ENCODE measurements at regions not wholly inside any gene's neighbourhood (a gene's known extent, or its start where the extent isn't known, plus 50 kb on each side); places are given as distances from the start of the nearest gene placed in this dataset.
"Not testable (repeated sequence)": the region's sequence is repeated elsewhere in the genome, so short reads cannot be mapped to it uniquely, and the experiment has no call there.

GRCh38 chr6:10343320-10343719 is 71.6 kb downstream of the TFAP2A start:
- H3K4me3 ChIP-seq (ENCODE audit: low read depth, low read length), result no peak overlapping the region
- TF ChIP-seq CTCF (IDR thresholded peaks at IDR 0.05; ENCODE audit: borderline replicate concordance, insufficient read depth, low read depth, low read length), result no peak

- H3K4me3 ChIP-seq (ENCODE audit: low read depth, low read length), result no peak overlapping the region
- TF ChIP-seq CTCF (IDR thresholded peaks at IDR 0.05; ENCODE audit: borderline replicate concordance, insufficient read depth, low read depth, low read length), result no peak
These were observed 73.3 kb downstream of the TFAP2A start for GRCh38 chr6:10341605-10342004.

DNA sequence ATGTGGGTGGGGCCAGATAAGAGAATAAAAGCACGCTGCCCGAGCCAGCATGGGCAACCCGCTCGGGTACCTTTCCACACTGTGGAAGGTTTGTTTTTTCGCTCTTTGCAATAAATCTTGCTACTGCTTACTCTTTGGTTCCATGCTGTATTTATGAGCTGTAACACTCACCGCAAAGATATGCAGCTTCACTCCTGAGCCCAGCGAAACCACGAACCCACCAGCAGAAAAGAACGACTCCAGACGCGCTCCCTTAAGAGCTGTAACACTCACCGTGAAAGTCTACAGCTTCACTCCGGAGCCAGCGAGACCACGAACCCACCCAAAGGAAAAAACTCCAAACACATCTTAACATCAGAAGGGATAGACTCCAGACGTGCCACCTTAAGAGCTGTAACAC is 76.7 kb downstream of the TFAP2A start:
- H3K4me3 ChIP-seq (ENCODE audit: low read depth, low read length), result no peak overlapping the region
- TF ChIP-seq CTCF (IDR thresholded peaks at IDR 0.05; ENCODE audit: borderline replicate concordance, insufficient read depth, low read depth, low read length), result no peak

DNA sequence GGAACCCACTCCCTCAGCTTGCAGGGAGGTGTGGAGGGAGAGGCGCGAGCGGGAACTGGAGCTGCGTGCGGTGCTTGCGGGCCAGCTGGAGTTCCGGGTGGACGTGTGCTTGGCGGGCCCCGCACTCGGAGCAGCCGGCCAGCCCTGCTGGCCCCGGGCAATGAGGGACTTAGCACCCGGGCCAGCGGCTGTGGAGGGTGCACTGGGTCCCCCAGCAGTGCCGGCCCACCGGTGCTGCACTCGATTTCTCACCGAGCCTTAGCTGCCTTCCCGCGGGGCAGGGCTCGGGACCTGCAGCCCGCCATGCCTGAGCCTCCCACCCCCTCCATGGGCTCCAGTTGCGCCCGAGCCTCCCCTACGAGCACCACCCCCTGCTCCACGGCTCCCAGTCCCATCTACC is 77.5 kb downstream of the TFAP2A start:
- not testable (repeated sequence) for H3K4me3 ChIP-seq (ENCODE audit: low read depth, low read length)

DNA sequence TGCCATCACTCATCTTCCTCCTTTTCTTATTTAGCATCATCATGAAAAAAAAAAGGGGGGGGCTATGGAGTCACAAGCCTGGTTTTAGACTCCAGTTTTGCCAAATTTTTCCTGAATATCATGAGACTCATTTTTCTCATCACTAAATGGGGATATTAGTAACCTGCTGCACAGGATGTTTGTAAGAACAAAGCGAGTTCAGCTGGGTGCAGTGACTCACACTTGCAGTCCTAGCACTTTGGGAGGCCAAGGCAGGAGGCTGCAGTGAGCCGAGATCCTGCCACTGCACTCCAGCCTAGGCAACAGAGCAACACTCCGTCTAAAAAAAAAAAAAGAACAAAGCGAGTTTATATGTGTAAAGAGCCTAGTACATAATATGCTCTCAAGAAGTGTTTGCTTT is 82.8 kb downstream of the TFAP2A start:
- TF ChIP-seq CTCF (IDR thresholded peaks at IDR 0.05; ENCODE audit: borderline replicate concordance, insufficient read depth, low read depth, low read length), result no peak
- H3K4me3 ChIP-seq (ENCODE audit: low read depth, low read length), result no peak overlapping the region

DNA sequence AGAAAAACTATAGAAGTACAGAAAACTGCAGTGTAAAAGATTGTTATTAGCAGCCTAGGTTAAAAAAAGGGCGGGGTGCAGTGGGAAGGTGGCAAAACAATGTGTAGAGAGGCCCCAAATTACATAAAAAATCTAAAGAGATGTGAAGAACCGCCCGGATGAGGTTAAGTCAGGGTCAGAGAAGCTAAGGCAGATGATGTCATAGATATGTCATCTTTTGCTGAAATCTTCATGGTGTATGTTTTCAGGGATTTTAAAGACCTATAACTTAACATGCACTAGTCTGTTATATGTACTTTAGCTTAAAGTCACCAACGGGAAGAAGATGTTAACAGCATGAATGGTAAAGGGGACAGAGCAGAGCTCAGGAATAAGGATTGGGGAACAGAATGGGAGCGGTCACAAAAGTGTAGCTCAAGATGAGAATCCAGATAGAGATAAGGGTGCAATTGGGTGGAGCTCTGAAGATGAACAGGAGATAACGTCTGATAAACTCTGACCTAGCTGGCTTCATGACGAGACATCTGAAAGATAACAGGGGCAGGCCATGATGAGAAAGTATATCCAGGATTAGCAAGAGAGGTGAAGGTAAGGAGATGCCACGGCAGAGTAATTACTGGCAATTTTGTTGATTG is 83.4 kb downstream of the TFAP2A start:
- TF ChIP-seq CTCF (IDR thresholded peaks at IDR 0.05; ENCODE audit: borderline replicate concordance, insufficient read depth, low read depth, low read length), result no peak

GRCh38 chr6:10330515-10330914 is 84.4 kb downstream of the TFAP2A start:
- H3K4me3 ChIP-seq (ENCODE audit: low read depth, low read length), result no peak overlapping the region
- TF ChIP-seq CTCF (IDR thresholded peaks at IDR 0.05; ENCODE audit: borderline replicate concordance, insufficient read depth, low read depth, low read length), result no peak

More for the DNA sequence above, 83.4 kb downstream of the TFAP2A start:
- H3K4me3 ChIP-seq (ENCODE audit: low read depth, low read length), result no peak overlapping the region

GRCh38 chr6:10323018-10323417 is 91.9 kb downstream of the TFAP2A start:
- no peak overlapping the region for H3K4me3 ChIP-seq (ENCODE audit: low read depth, low read length)
- TF ChIP-seq CTCF (IDR thresholded peaks at IDR 0.05; ENCODE audit: borderline replicate concordance, insufficient read depth, low read depth, low read length), result no peak
